SK-N-SH treated with all-trans-retinoic acid at 6 μM for 48 hours (cell line): ENCODE measurements at regions not wholly inside any gene's neighbourhood (a gene's known extent, or its start where the extent isn't known, plus 50 kb on each side); places are given as distances from the start of the nearest gene placed in this dataset.
"Not testable (repeated sequence)": the region's sequence is repeated elsewhere in the genome, so short reads cannot be mapped to it uniquely, and the experiment has no call there.

Experiments used
- ATAC-seq: fragments of 200-7000 bp; cut with Tn5 transposase; 3 replicates; pipeline ENCODE4 v1.9.1; 2020; ENCODE audit warnings: mild to moderate bottlenecking, moderate library complexity
- ARNTL ChIP-seq: fragments of 450-650 bp; formaldehyde crosslinking; IDR thresholded peaks from 2 replicates; pipeline ENCODE4 v1.5.0; 2020; ENCODE audit warnings: low read depth, mild to moderate bottlenecking, moderate library complexity, borderline replicate concordance
- BACH2 ChIP-seq: fragments of 250-450 bp; sonication (Bioruptor Pico); IDR thresholded peaks from 2 replicates; pipeline ENCODE4 v1.9.0; 2021; ENCODE audit warnings: mild to moderate bottlenecking, borderline replicate concordance
- CSDC2 ChIP-seq: fragments of 250-450 bp; sonication (Bioruptor Pico); IDR thresholded peaks from 2 replicates; pipeline ENCODE4 v1.5.0; 2020; ENCODE audit warnings: mild to moderate bottlenecking, moderate library complexity
- ESRRG ChIP-seq: fragments of 250-450 bp; sonication (Bioruptor Pico); IDR thresholded peaks from 2 replicates; pipeline ENCODE4 v1.6.1; 2021; ENCODE audit warnings: mild to moderate bottlenecking
- ISL1 ChIP-seq: fragments of 250-450 bp; sonication (Bioruptor Pico); IDR thresholded peaks from 2 replicates; pipeline ENCODE4 v2.1.2; 2022; ENCODE audit warnings: mild to moderate bottlenecking, moderate library complexity
- OSR1 ChIP-seq: fragments of 250-450 bp; sonication (Bioruptor Pico); IDR thresholded peaks from 2 replicates; pipeline ENCODE4 v1.8.0; 2022; ENCODE audit warnings: moderate library complexity, mild to moderate bottlenecking, inconsistent platforms
- RARB ChIP-seq: fragments of 250-450 bp; sonication (Bioruptor Pico); IDR thresholded peaks from 2 replicates; pipeline ENCODE4 v1.8.0; 2021; ENCODE audit warnings: mild to moderate bottlenecking, moderate library complexity
- SNAI2 ChIP-seq: fragments of 250-450 bp; sonication (Bioruptor Pico); IDR thresholded peaks from 2 replicates; pipeline ENCODE4 v1.5.0; 2020; ENCODE audit warnings: mild to moderate bottlenecking, moderate library complexity
- TOX ChIP-seq: fragments of 250-450 bp; sonication (Bioruptor Pico); IDR thresholded peaks from 2 replicates; pipeline ENCODE4 v1.8.0; 2021; ENCODE audit warnings: mild to moderate bottlenecking, moderate library complexity, borderline replicate concordance
- ZFP3 ChIP-seq: fragments of 250-450 bp; sonication (Bioruptor Pico); IDR thresholded peaks from 2 replicates; pipeline ENCODE4 v1.5.0; 2020; ENCODE audit warnings: mild to moderate bottlenecking, moderate library complexity
- ZFP30 ChIP-seq: fragments of 450-650 bp; formaldehyde crosslinking; IDR thresholded peaks from 2 replicates; pipeline ENCODE4 v1.5.0; 2022; ENCODE audit warnings: mild to moderate bottlenecking, moderate library complexity
- ZNF565 ChIP-seq: fragments of 450-650 bp; formaldehyde crosslinking; conservative IDR thresholded peaks from 2 replicates; pipeline ENCODE4 v1.5.0; 2020; ENCODE audit warnings: low read depth, mild to moderate bottlenecking, moderate library complexity
- ZNF8 ChIP-seq: fragments of 450-650 bp; formaldehyde crosslinking; IDR thresholded peaks from 2 replicates; pipeline ENCODE4 v1.5.0; 2020; ENCODE audit warnings: mild to moderate bottlenecking, moderate library complexity
- TF ChIP-seq, protein P1 (sequence below): fragments of 250-450 bp; sonication (Bioruptor Pico); IDR thresholded peaks from 2 replicates; pipeline ENCODE4 v1.8.0; 2020; ENCODE audit warnings: mild to moderate bottlenecking, moderate library complexity, borderline replicate concordance
- TF ChIP-seq, protein P2 (sequence below): fragments of 250-450 bp; sonication (Bioruptor Pico); IDR thresholded peaks from 2 replicates; pipeline ENCODE4 v1.8.0; 2021; ENCODE audit warnings: low read depth, mild to moderate bottlenecking, moderate library complexity, borderline replicate concordance
- TF ChIP-seq, protein P3 (sequence below): fragments of 250-450 bp; sonication (Bioruptor Pico); IDR thresholded peaks from 2 replicates; pipeline ENCODE4 v1.5.0; 2020; ENCODE audit warnings: mild to moderate bottlenecking, moderate library complexity
- TF ChIP-seq, protein P4 (sequence below): fragments of 250-450 bp; sonication (Bioruptor Pico); IDR thresholded peaks from 2 replicates; pipeline ENCODE4 v1.5.1; 2020; ENCODE audit warnings: low read depth, mild to moderate bottlenecking, moderate library complexity

DNA sequence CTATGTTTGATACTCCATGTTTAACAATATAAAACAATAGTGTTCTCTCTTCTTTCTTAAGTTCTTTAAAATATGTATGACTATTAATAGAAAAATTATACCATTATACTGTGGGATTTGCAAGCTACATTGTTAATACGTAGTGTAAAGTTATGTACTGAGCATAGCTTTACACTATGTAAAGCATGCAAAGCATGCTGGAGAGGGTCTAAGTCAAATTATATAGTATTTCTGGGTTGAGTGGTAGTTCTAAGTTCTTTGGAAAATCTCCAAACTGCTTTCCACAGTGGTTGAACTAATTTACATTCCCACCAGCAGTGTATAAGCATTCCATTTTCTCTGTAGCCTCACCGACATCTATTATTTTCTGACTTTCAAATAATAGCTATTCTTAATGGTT is 253.0 kb downstream of the RAP2B start (continued):
- TF ChIP-seq, protein P1, sequence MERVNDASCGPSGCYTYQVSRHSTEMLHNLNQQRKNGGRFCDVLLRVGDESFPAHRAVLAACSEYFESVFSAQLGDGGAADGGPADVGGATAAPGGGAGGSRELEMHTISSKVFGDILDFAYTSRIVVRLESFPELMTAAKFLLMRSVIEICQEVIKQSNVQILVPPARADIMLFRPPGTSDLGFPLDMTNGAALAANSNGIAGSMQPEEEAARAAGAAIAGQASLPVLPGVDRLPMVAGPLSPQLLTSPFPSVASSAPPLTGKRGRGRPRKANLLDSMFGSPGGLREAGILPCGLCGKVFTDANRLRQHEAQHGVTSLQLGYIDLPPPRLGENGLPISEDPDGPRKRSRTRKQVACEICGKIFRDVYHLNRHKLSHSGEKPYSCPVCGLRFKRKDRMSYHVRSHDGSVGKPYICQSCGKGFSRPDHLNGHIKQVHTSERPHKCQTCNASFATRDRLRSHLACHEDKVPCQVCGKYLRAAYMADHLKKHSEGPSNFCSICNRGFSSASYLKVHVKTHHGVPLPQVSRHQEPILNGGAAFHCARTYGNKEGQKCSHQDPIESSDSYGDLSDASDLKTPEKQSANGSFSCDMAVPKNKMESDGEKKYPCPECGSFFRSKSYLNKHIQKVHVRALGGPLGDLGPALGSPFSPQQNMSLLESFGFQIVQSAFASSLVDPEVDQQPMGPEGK, result no peak
- TF ChIP-seq, all 23 proteins: peak for 0

DNA sequence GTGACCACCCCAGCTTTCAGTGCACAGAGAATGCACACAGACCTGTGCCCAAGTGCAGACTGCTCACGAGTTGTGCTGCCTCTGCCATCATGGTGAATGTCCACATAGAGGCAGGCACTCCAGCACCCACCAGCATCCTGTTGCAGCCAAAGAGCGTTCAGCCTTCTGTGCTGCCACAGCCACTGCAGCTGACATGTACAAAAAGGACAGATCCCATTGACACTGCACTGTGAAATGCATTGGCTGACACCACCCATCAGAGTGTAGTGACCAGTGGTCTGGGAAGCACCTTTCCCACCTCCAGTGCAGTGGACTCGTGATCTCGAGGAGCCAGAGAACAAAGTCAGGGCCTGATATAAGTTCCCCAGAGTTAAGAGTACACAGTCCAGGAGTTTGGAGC is 260.3 kb downstream of the RAP2B start:
- TF ChIP-seq, protein P2, sequence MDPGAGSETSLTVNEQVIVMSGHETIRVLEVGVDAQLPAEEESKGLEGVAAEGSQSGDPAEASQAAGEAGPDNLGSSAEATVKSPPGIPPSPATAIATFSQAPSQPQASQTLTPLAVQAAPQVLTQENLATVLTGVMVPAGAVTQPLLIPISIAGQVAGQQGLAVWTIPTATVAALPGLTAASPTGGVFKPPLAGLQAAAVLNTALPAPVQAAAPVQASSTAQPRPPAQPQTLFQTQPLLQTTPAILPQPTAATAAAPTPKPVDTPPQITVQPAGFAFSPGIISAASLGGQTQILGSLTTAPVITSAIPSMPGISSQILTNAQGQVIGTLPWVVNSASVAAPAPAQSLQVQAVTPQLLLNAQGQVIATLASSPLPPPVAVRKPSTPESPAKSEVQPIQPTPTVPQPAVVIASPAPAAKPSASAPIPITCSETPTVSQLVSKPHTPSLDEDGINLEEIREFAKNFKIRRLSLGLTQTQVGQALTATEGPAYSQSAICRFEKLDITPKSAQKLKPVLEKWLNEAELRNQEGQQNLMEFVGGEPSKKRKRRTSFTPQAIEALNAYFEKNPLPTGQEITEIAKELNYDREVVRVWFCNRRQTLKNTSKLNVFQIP (CRISPR knock-in tag), result no peak
- TF ChIP-seq, protein P3, sequence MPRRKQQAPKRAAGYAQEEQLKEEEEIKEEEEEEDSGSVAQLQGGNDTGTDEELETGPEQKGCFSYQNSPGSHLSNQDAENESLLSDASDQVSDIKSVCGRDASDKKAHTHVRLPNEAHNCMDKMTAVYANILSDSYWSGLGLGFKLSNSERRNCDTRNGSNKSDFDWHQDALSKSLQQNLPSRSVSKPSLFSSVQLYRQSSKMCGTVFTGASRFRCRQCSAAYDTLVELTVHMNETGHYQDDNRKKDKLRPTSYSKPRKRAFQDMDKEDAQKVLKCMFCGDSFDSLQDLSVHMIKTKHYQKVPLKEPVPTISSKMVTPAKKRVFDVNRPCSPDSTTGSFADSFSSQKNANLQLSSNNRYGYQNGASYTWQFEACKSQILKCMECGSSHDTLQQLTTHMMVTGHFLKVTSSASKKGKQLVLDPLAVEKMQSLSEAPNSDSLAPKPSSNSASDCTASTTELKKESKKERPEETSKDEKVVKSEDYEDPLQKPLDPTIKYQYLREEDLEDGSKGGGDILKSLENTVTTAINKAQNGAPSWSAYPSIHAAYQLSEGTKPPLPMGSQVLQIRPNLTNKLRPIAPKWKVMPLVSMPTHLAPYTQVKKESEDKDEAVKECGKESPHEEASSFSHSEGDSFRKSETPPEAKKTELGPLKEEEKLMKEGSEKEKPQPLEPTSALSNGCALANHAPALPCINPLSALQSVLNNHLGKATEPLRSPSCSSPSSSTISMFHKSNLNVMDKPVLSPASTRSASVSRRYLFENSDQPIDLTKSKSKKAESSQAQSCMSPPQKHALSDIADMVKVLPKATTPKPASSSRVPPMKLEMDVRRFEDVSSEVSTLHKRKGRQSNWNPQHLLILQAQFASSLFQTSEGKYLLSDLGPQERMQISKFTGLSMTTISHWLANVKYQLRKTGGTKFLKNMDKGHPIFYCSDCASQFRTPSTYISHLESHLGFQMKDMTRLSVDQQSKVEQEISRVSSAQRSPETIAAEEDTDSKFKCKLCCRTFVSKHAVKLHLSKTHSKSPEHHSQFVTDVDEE, result no peak
- TF ChIP-seq ZNF8 (CRISPR knock-in tag) (no peak), ISL1 (no peak), CSDC2 (CRISPR knock-in tag) (no peak), BACH2 (no peak), ARNTL (CRISPR knock-in tag) (no peak), OSR1 (CRISPR knock-in tag) (no peak), ZFP3 (no peak), ESRRG (CRISPR knock-in tag) (no peak), TOX (CRISPR knock-in tag) (no peak), ZNF565 (no peak)
- ATAC-seq, result no peak

DNA sequence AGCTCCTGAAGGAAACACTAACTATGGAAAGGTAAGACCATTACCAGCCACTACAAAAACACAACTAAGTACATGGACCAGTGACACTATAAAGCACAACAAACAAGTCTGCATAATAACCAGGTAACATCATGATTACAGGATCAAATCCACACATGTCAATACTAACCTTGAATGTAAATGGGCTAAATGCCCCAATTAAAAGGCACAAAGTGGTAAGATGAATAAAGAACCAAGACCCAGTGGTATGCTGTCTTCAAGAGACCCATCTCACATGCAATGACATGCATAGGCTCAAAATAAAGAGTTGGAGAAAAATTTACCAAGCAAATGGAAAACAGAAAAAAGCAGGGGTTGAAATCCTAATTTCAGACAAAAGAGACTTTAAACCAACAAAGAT is 261.8 kb downstream of the RAP2B start:
- ATAC-seq, result not testable (repeated sequence)

DNA sequence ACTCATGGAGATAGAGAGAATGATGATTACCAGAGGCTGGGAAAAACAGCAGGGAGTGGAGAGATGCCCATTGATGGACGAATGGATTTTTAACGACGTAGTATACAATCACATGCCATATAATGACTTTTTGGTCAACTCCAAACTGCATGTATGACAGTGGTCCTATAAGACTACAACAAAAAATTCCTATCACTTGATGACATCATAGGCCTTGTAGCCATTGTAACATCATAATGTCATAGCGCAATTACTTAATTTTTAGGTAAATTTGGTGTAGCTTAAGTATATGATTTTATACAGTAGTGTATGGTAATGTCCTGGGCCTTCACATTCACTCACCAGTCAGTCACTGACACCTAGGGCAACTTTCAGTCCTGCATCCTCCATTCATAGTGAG is 264.3 kb downstream of the RAP2B start:
- ATAC-seq, result no peak
- TF ChIP-seq CSDC2 (CRISPR knock-in tag) (no peak), SNAI2 (CRISPR knock-in tag) (no peak), ZNF565 (no peak), RARB (no peak), ESRRG (CRISPR knock-in tag) (no peak), ISL1 (no peak), OSR1 (CRISPR knock-in tag) (no peak), ZFP30 (no peak)
- TF ChIP-seq, protein P4, sequence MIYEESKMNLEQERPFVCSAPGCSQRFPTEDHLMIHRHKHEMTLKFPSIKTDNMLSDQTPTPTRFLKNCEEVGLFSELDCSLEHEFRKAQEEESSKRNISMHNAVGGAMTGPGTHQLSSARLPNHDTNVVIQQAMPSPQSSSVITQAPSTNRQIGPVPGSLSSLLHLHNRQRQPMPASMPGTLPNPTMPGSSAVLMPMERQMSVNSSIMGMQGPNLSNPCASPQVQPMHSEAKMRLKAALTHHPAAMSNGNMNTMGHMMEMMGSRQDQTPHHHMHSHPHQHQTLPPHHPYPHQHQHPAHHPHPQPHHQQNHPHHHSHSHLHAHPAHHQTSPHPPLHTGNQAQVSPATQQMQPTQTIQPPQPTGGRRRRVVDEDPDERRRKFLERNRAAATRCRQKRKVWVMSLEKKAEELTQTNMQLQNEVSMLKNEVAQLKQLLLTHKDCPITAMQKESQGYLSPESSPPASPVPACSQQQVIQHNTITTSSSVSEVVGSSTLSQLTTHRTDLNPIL (CRISPR knock-in tag), result no peak
- TF ChIP-seq, protein P2 (CRISPR knock-in tag), result no peak
- TF ChIP-seq, protein P1, result no peak
- TF ChIP-seq, all 23 proteins: peak for 0
